ENCODE measurements at regions not wholly inside any gene's neighbourhood (a gene's known extent, or its start where the extent isn't known, plus 50 kb on each side); places are given as distances from the start of the nearest gene placed in this dataset.
"Not testable (repeated sequence)": the region's sequence is repeated elsewhere in the genome, so short reads cannot be mapped to it uniquely, and the experiment has no call there.

DNA sequence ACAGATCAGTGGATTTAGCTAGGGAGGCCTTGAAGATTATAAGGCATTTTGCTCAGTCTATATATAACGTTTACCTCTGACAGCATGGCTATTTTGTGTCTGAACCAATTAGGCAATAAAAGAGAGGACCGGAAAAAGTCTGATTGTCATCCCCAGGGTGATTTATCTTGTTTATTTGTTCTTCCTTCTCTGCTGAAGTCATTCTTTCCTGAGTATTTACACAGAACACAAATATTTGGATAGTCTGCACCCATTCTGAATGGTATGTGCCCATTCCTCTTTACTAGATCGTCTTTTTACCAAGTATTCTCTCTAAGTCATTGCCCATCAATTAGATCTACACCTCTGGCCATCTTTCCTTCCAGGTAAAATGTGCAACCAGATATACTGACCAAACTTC, 1602.9 kb downstream of the KCNT2 start:
- DNase-seq = no peak

DNA sequence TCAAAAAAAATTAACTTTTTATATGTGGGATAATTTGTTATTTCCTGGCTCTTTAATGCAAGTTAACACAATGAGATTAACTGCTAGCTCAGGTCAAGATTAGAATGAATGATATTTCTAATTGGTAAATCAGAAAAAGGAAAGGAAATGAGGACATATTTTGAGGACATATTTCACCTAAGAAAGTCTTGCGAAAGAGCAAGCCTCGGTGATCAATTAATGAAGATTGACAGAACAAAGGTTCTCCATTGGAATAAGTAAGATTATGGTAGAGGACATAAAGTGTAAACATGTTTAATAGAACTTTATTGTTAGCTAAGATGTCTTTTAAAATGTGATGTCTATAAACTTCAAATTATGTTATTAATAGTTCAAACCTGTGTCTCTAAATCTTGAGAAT, 1617.8 kb downstream of the KCNT2 start:
- DNase-seq = no peak

DNA sequence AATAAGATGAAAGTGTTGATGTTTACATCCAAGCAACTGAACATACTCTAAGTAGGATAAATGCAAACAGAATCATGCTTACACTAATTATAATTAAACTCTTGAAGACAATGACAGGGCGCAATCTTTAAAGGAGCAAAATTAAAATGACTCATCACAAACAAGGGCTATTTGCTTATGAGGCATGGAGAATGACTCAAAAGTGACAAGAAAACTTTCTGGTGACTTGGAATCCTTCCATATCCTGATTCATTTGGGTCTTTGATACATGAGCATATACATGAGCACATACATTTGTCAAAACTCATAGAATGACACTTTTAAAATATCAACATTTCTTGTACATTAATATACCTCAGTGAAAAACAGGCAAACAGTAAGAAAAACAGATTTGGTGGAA, 1632.3 kb downstream of the KCNT2 start:
- DNase-seq = no peak

DNA sequence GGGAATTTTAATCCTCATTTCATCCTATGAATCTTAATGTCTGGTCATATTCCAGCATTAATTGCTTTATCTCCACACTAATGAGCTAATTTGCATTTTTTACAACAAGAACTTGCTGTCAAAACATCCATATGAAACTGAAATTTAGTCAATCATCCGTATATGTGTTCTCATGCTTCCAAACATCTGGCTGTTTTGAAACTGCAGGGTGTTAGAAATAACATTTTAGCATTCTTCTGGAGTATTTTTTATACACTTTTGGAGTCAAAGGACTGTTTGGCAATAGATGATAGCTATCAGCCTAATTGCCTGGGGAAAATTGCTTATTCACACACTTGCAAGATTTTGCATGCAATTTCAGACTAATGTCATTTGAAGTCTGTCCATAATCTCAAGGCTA, 1639.3 kb downstream of the KCNT2 start:
- no peak for DNase-seq

DNA sequence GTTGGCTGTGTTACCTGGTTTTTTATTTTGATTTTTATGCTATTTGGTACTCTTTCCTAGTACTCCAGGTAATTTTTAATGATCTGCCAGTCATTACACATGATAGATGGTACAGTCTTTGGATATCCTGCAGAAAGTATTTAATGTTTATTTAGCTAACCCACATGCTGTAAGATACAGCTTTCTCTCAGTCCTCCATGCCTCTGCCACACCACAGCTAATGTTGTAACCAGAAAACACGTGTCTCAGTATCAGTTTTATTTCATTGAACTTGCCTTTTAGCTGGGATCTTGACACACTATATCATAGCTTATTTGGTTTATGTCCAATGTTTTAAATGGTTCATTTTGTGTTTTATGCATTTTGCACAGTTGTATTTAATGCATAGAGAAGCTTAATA, 1648.4 kb downstream of the KCNT2 start:
- no peak for DNase-seq

DNA sequence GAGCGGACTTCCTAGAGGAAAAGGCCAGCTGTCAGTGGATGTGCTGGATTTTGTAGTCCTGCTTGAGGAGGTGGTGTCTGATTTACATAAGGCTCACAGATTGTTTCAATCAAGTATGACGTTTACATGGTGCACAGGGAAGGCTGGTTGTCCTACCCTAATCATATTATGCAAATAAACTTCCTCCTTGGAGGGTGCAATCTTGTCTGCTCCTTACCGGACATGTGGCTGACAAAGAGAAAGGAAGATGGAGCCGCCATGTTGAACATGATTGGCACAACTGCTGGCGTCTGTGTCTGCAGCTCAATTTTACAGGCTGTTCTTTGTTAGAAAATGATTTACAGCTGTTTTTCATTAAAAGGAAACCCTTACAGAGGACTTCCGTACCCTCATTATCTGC, 1656.1 kb downstream of the KCNT2 start:
- no peak for DNase-seq

DNA sequence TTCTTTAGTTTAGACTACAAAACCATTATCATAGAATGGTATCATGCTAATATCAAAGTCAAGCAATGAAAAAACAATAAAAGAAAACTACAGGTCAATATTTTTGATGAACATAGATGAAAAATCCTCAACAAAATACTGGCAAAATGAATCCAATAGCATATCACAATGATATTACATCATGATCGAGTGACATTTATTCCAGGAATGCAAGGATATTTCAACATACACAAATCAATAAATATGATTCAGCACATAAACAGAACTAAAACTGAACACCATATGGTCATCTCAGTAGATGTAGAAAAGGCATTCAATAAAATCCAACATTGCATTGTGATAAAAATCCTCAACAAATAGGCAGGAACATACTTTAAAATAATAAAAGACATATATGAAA, 1657.7 kb downstream of the KCNT2 start:
- no peak for DNase-seq

DNA sequence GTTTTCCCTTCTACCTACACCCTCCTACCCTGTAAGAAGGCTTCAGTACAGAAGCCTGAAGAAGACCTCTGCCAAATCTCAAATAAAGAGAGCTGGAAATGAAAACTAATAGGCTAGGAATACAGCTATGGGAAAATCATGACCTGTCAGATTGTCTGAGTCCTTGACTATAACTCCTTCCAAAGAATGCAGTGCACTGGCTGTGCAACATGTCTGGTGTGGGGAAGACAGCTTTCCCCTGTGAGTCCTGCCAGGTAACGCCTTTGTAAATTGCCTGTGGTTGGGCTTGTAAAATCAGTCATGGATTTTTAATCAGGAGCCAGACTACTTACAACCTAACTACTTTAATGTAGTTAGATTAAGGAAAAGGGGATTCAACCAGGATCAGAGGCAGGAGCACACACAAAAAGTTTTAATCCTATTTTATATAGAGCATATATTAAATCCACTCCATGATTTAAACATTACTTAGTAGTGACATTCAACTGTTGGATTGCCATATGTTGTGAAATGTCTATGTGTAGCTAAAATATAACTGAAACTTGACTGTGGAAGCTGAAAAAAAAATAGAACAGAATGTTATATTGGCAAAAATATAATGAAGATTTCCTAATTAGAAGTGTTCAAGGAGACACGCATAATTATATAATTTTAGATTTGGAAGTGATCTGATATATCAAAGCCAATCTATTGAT, 1667.8 kb downstream of the KCNT2 start:
- DNase-seq = no peak

DNA sequence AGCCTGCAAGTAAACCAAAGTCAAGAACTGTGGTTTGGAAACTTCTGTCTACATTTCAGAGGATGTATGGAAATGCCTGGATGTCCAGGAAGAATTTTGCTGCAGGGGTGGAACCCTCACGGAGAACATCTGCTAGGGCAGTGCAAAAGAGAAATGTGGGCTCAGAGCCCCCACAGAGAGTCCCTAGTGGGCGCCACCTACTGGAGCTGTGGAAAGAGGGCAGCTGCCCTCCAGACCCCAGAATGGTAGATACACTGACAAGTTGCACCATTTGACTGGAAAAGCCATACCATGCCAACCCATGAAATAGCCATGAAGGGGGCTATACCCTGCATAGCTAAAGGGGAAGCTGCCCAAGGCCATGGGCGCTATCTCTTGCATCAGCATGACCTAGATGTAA, 1672.4 kb downstream of the KCNT2 start:
- DNase-seq = no peak

DNA sequence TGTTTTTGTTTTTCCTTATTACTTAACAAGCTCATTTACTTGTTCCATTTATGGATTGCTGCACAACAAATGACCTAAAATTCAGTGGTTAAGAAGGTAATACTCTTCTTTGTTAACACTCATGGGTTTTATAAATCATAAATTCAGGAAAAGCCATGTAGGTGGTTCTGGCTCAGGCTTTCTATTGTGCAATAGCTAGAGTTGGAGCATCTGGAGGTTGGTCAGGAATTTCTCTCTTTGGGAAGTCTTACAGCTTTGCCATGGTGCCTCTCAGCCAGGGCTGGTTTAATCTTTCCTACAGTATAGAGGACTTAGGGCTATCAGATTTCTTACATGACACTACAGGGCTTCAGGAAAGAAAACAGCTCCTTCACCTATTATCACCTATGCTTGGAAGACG, 1677.1 kb downstream of the KCNT2 start:
- no peak for DNase-seq

DNA sequence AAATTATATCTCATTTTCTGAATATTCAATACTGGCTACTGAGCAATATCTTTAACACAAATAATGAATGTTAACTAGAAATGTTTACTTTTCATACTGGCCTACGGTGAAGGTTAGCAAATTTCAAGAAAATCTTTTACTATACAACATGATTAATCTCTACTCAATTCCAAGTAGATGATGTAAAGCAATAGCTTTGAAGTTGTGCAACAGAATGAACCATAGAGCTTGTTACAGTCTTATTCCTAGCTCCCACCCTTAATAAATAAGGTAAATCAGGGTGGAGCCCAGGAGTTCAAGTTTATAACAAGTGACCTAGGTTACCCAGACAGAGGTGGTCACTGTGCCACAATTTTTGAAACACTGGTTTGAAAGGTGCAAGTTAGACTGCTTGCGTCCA, 1678.1 kb downstream of the KCNT2 start:
- DNase-seq = no peak

DNA sequence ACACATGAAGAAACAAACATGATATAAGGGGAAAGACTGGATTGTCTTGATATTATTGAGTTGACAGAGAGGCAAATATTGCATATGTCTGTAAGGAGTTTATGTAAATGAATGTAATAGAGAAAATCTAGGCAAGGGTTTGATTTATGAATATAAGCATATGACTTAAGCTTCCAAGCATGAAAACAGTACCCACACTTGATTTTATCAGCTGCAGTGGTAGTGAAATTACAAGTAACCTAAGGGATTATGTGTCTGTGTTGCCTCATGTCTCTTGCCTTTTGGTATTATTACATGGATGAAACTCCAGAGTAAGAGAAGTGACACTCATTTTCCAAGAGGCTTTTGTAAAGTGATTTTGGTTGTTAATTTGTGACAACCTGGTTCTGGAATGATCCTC, 1678.9 kb downstream of the KCNT2 start:
- no peak for DNase-seq

DNA sequence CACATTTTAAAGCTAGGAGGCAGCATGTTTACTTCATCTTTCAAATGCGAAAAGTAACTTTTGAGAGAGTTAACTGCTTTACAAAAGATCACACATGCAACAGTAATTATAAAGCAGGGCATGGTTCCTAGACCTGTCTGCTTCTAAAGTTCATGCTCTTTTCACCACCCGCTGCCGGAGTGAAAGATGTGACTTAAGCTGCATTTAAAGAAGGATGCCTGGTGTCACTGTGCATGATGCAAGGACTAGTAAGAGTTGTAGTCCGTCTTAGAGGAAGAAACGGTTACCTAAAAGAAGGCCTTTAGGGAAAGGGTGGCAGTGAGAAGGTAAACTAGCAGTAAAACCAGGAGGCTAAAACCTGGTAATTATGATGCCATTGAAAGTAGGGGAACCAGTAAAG, 1689.1 kb downstream of the KCNT2 start:
- DNase-seq = no peak

DNA sequence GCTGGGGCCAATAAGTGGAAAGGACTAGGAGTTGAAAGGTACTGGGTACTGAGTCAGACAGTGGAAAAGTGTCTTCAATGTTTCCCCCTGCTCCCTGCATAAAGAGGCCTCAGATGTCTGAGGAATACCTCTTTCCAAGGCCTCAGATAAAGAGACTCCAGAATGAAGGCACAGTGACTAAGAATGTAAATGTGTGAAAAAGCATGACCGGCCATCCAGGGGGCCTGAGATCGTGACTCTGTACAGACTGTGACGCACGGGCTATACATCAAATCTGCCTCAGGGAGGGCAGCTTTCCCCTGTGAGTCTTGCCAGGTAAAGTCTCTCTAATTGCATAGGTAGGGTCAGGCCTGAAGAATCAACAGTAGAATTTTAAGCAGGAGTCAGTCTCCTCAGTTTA, 1690.5 kb downstream of the KCNT2 start:
- no peak for DNase-seq

DNA sequence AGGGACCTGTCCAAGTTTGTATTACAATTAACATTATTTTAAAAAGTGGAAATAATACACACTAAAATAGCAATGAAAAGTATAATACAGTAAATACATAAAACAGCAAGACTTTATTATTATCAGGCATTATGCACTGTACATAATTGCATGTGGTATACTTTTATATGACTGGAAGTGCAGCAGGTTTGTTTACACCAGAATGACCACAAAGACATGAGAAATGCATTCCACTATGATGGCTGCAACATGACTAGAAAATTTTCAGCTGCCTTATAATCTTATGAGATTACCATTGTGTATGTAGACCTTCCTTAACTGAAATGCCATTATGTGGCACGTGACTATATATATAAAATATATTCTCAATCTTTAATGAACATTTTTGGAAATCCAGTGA, 1699.6 kb downstream of the KCNT2 start:
- DNase-seq = no peak

DNA sequence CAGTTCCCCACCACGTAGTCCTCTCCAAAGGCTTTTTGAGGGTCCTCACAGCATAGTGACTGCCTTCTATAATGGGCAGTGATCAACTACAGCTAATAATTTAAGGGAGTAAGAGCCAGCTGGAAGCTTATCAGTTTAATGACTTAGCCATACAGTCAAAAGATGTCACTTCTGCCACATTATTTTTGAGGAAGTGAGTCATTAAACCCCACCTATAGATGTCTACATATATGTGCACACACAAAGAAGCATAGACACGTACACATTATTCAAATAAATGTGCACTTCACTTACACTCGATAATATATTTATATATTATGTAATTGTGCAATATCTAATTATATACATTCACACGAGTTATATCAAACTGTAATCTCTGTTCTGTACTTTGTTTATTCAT, 1704.7 kb downstream of the KCNT2 start:
- no peak for DNase-seq

DNA sequence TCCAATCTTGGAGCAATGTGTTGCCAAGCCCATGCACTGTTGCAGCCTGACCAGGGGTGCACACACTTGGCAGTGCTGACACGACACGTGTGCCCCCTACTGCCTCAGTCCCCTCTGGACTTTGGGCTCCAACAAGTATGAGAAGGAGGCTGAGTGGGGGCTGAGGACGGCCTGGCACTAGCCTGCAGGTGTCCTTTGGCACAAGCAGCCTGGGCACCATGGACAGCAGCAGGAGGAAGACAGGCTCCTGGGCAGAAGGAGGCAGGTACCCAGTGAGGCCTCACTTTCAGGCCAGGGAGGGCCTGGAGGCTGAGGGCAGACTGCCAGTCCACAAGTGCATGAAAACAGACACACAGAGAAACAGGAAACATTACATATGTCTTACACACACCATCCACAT, 1702.9 kb upstream of the B3GALT2 start:
- no peak for DNase-seq

DNA sequence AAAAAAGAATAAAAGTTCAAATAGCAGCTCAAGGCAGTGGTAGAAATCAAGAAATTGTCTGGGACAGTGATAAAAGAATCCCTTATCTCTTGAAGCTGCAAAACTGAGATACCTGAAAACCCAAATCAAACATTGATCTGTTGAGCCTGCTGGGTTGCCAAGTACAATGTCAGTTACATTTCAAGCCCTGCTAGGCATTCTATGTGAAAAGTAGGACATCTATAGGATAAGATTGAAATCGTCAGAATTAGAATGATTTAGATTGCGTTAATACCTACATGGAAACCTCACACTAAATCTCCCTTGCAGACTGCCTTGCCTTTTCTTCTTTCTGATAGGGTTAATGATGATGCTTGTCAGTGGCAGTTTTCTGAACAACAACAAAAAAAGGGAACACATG, 1684.4 kb upstream of the B3GALT2 start:
- no peak for DNase-seq

DNA sequence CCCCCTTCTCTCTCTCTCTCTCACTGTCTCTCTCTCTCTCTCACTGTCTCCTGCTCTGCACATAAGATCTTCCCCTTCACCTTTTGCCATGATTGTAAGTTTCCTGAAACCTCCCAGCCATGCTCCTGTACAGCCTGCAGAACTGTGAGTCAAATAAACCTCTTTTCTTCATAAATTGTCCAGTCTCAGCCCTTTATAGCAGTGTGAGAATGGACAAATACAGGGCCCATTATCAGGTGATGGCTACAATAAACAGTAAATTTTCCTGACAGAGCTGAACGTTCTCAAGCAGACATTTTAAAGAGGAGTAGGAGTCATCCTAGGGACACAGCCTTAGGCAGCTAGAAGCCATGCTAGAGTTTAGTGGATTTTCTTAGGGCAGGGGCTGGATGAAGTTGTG, 1679.7 kb upstream of the B3GALT2 start:
- DNase-seq = no peak

DNA sequence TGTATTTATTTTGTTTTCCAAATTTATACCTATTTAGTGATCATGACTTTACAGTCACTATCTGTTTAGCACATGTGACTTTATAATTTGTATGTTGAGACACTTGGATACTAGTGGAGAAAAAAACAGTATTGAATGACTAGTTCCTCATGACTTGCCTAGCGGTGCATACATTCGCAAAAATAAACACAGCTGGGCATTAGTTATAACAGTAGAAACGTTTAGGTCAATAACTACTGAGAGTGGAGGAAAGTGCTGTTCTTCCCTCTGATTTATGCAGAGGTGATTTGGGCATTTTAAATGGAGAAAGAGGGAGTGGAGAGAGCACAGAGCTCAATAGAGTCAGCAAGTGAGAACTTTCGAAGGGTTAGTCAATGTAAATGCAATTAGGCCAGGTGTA, 1679.0 kb upstream of the B3GALT2 start:
- DNase-seq = no peak

DNA sequence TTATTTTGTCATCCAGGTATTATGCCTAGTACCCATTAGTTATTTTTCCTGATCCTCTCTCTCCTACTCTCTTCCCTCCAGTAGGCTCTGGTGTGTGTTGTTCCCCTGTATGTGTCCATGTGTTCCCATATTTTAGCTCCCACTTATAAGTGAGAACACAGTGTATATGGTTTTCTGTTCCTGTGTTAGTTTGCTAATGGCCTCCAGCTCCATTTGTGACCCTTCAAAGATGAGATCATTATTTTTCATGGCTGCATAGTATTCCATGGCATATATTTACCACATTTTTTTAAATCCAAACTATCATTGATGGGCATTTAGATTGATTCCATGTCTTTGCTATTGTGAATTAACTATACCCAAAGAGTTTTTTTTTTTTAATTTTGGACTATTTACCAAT, 1675.7 kb upstream of the B3GALT2 start:
- no peak for DNase-seq

DNA sequence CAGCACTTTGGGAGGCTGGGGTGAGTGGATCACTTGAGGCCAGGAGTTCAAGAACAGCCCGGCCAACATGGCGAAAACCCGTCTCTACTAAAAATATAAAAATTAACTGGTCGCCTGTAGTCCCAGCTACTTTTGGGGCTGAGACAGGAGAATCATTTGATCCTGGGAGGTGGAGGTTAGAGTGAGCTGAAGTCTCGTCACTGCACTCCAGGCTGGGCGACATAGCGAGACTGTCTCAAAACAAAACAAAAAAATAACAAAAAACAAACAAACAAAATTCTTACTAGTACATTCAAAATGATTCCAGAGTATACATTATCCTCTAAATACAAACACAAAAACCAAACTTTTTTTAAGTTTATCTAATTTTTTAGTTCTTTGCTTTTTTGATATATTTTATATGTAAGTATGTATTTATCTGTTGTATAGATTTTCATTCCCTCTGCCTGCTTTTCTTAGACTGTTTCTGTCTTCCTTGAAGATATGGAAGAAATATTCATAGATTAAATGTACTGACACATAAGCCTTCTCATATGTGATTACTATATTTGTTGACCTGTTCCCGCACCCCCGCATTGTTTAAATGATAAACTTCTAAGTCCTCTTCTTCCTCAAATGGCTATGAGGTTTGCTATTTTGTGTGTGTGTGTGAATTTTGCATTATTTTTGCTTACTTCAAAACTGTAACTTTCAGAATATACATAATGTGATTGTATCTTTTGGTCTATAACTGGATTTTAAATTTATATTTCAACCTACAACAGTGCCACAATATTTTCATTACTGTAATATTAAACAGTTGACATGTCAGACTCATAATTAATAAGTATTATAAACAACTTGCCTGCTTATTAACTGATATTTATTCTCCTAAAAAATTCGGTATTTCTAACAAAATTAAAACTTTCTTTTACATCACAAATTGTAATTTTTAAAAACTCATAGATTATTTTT, 1674.1 kb upstream of the B3GALT2 start:
- DNase-seq = no peak

DNA sequence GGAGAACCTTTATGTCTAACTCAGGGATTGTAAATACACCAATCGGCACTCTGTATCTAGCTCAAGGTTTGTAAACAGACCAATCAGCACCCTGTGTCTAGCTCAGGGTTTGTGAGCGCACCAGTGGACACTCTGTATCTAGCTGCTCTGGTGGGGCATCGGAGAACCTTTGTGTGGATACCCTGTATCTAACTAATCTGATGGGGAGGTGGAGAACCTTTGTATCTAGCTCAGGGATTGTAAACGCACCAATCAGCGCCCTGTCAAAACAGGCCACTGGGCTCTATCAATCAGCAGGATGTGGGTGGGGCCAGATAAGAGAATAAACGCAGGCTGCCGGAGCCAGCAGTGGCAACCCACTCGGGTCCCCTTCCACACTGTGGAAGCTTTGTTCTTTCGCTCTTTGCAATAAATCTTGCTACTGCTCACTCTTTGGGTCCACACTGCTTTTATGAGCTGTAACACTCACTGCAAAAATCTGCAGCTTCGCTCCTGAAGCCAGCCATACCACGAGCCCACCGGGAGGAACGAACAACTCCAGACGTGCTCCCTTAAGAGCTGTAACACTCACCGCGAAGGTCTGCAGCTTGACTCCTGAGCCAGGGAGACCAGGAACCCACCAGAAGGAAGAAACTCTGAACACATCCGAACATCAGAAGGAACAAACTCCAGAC, 1673.2 kb upstream of the B3GALT2 start:
- DNase-seq = not testable (repeated sequence)
